Gastroesophageal sphincter (tissue), 3 donors: ENCODE measurements at regions not wholly inside any gene's neighbourhood (a gene's known extent, or its start where the extent isn't known, plus 50 kb on each side); places are given as distances from the start of the nearest gene placed in this dataset.

ENCODE experiments used
- EP300 ChIP-seq: sonication (generic); formaldehyde crosslinking; IDR thresholded peaks from one replicate; pipeline ENCODE4 v1.6.1; 2017; ENCODE audit warnings: antibody characterized with exemption, mild to moderate bottlenecking
- POLR2AphosphoS5 ChIP-seq: sonication (generic); formaldehyde crosslinking; IDR thresholded peaks from one replicate; pipeline ENCODE4 v1.6.1; 2017; ENCODE audit warnings: antibody characterized with exemption
- TF ChIP-seq, protein P1 (sequence below), 4 experiments: fragments of 200-600 bp in 2 of 4; fragments of 450-650 bp in 2 of 4; sonication (generic) in 1 of 4; IDR thresholded peaks; one replicate each; pipeline ENCODE4 v1.5.1; 2017 to 2019; ENCODE audit warnings: antibody characterized with exemption in 4 of 4, mild to moderate bottlenecking in 2 of 4, moderate library complexity in 2 of 4

GRCh38 chr5:124371111-124371706 lies 375.2 kb downstream of the ZNF608 start:
- TF ChIP-seq, protein P1, sequence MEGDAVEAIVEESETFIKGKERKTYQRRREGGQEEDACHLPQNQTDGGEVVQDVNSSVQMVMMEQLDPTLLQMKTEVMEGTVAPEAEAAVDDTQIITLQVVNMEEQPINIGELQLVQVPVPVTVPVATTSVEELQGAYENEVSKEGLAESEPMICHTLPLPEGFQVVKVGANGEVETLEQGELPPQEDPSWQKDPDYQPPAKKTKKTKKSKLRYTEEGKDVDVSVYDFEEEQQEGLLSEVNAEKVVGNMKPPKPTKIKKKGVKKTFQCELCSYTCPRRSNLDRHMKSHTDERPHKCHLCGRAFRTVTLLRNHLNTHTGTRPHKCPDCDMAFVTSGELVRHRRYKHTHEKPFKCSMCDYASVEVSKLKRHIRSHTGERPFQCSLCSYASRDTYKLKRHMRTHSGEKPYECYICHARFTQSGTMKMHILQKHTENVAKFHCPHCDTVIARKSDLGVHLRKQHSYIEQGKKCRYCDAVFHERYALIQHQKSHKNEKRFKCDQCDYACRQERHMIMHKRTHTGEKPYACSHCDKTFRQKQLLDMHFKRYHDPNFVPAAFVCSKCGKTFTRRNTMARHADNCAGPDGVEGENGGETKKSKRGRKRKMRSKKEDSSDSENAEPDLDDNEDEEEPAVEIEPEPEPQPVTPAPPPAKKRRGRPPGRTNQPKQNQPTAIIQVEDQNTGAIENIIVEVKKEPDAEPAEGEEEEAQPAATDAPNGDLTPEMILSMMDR (IDR thresholded peaks at IDR 0.05): no peak
- TF ChIP-seq EP300: no peak
- TF ChIP-seq POLR2AphosphoS5: no peak
